Nephron progenitor cell (in vitro differentiated cells): ENCODE measurements at regions not wholly inside any gene's neighbourhood (a gene's known extent, or its start where the extent isn't known, plus 50 kb on each side); places are given as distances from the start of the nearest gene placed in this dataset.
"Not testable (repeated sequence)": the region's sequence is repeated elsewhere in the genome, so short reads cannot be mapped to it uniquely, and the experiment has no call there.

Experiments used
- DNase-seq: peaks from one replicate; pipeline ENCODE4 v3.0.0; 2021
- H3K27ac Mint-ChIP-seq: 2 replicates; pipeline ENCODE4 v1.8.0; 2021; ENCODE audit warnings: mild to moderate bottlenecking, moderate library complexity, mixed read lengths
- H3K27me3 Mint-ChIP-seq: 2 replicates; pipeline ENCODE4 v1.8.0; 2021; ENCODE audit warnings: mild to moderate bottlenecking, low read depth, mixed read lengths; ENCODE audit not compliant: poor library complexity
- H3K36me3 Mint-ChIP-seq: 2 replicates; pipeline ENCODE4 v1.8.0; 2021; ENCODE audit warnings: low read depth, mixed read lengths
- H3K4me1 Mint-ChIP-seq: 2 replicates; pipeline ENCODE4 v1.8.0; 2021; ENCODE audit warnings: mixed read lengths
- H3K4me3 Mint-ChIP-seq: 2 replicates; pipeline ENCODE4 v1.8.0; 2021; ENCODE audit warnings: mild to moderate bottlenecking, moderate library complexity, mixed read lengths
- H3K9me3 Mint-ChIP-seq: 2 replicates; pipeline ENCODE4 v1.8.0; 2021; ENCODE audit warnings: mild to moderate bottlenecking, moderate library complexity, mixed read lengths
- TF ChIP-seq, protein P1 (sequence below): fragments of 200-600 bp; sonication (generic); IDR thresholded peaks from 2 replicates; pipeline ENCODE4 v1.5.0; 2021; ENCODE audit warnings: antibody characterized with exemption

DNA sequence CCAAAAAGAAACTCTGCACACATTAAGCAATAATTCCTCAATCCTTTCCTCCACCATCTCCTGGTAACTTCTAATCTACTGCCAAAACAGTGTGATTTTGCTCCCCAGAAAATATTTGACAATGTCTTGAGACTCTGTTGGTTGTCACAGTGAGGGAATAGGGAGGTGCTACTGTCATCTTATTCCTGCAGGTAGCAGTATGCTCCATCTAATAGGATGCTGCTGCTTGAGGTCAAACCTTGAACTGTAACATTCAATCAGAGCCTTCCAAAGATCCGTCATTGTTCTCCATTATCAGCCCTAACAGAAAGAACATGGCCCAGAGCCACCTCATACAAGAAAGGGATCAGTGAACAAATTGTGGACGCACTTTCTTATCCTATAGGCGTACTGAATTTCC, 514.7 kb upstream of the GRIN3A start:
- Mint-ChIP-seq H3K9me3 (no peaks in the 10 kb centered on the region), H3K27me3 (no peaks in the 10 kb centered on the region), H3K27ac (no peak overlapping the region), H3K4me3 (no peak overlapping the region), H3K4me1 (no peaks in the 10 kb centered on the region), H3K36me3 (no peaks in the 10 kb centered on the region)
- TF ChIP-seq, protein P1, sequence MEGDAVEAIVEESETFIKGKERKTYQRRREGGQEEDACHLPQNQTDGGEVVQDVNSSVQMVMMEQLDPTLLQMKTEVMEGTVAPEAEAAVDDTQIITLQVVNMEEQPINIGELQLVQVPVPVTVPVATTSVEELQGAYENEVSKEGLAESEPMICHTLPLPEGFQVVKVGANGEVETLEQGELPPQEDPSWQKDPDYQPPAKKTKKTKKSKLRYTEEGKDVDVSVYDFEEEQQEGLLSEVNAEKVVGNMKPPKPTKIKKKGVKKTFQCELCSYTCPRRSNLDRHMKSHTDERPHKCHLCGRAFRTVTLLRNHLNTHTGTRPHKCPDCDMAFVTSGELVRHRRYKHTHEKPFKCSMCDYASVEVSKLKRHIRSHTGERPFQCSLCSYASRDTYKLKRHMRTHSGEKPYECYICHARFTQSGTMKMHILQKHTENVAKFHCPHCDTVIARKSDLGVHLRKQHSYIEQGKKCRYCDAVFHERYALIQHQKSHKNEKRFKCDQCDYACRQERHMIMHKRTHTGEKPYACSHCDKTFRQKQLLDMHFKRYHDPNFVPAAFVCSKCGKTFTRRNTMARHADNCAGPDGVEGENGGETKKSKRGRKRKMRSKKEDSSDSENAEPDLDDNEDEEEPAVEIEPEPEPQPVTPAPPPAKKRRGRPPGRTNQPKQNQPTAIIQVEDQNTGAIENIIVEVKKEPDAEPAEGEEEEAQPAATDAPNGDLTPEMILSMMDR = no peak
- no peak for DNase-seq

DNA sequence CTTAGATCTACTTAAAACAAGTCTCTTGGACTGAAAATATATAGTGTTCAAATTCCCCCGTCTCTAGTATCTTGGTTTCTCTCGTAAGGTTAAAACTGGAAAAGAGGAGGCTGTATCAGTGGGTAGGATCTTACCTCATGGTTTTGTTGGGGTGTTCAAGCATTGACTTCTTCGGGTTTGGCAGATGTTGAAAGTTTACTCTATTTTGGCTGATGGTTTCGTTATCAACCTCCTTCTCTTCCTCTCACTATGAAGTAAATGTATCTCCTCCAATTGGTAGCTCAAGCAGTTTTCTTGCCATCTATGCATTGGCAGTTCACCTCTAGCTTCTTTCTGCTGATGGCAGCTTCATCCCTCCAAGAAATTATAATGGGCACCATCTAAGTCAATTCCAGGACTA, 506.5 kb upstream of the GRIN3A start:
- peaks cover 14% of the 10 kb centered on the region for H3K4me1 Mint-ChIP-seq
- H3K9me3 Mint-ChIP-seq = no peaks in the 10 kb centered on the region
- TF ChIP-seq, protein P1 = no peak
- no peaks in the 10 kb centered on the region for H3K36me3 Mint-ChIP-seq
- H3K27ac Mint-ChIP-seq = no peak overlapping the region
- no peak overlapping the region for H3K4me3 Mint-ChIP-seq
- peaks cover 3% of the 10 kb centered on the region for H3K27me3 Mint-ChIP-seq
- DNase-seq = no peak

DNA sequence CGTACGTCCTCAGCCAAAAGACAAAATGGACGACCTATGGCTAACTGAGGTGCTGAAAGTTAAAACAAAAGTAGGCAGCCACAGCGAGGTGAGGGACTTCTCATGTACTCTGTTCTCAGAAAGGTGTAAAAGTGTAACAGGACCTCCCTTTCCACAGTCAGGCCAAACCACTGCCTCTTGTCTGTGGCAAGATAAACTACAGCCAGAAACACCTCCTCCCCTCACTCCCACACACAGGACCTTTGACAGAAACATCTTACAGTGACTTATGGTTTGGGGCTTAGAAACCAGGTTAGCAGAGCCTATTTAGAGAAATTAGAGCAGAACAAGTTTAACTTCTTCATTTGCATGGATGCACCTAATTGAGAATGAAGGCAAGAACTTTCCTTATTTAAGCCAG, 499.1 kb upstream of the GRIN3A start:
- peaks cover 22% of the 10 kb centered on the region for H3K4me1 Mint-ChIP-seq
- TF ChIP-seq, protein P1 = no peak
- peak; percentile 30 for DNase-seq
- H3K27ac Mint-ChIP-seq = peak overlapping the region; percentile 59
- peaks cover 4% of the 10 kb centered on the region for H3K9me3 Mint-ChIP-seq
- peaks cover 3% of the 10 kb centered on the region for H3K27me3 Mint-ChIP-seq
- H3K36me3 Mint-ChIP-seq = no peaks in the 10 kb centered on the region
- no peak overlapping the region for H3K4me3 Mint-ChIP-seq

DNA sequence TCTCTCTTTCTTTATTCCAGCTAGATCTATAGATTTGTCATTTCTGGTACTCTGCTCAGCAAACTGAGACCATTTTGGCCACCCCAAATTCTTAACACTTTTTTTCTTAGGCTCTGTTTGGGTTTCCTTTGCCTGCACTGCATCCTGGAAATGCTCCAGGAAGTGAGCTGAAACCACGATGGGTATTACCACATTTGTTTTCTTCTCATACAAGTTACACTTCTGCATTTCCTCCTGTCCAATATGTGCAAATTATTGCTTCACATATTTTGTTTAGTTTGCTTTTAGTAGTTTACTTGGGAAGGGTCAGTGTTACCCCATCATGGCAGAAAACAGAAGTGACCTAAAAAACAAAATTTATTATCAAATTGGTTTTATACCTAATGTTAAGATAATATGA, 498.6 kb upstream of the GRIN3A start:
- Mint-ChIP-seq H3K4me3 (no peak overlapping the region), H3K27me3 (peaks cover 3% of the 10 kb centered on the region), H3K4me1 (peaks cover 22% of the 10 kb centered on the region), H3K36me3 (no peaks in the 10 kb centered on the region), H3K9me3 (peaks cover 8% of the 10 kb centered on the region), H3K27ac (no peak overlapping the region)
- TF ChIP-seq, protein P1 = no peak
- no peak for DNase-seq

DNA sequence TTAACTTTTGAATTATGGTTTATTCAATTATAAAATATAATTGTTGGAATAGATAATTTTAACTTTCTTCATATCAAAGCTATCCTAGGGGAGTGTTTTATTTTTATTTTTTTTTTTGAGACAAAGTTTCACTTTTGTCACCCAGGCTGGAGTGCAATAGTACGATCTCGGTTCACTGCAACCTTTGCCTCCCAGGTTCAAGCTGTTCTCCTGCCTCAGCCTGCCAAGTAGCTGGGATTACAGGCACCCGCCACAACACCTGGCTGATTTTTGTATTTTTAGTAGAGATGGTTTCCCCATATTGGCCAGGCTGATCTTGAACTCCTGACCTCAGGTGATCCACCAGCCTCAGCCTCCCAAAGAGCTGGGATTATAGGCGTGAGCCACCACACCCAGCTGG, 489.0 kb upstream of the GRIN3A start:
- not testable (repeated sequence) for H3K27ac Mint-ChIP-seq, DNase-seq, H3K4me3 Mint-ChIP-seq, H3K36me3 Mint-ChIP-seq, H3K27me3 Mint-ChIP-seq
- peaks cover 16% of the 10 kb centered on the region for H3K4me1 Mint-ChIP-seq
- H3K9me3 Mint-ChIP-seq = peaks cover 14% of the 10 kb centered on the region

DNA sequence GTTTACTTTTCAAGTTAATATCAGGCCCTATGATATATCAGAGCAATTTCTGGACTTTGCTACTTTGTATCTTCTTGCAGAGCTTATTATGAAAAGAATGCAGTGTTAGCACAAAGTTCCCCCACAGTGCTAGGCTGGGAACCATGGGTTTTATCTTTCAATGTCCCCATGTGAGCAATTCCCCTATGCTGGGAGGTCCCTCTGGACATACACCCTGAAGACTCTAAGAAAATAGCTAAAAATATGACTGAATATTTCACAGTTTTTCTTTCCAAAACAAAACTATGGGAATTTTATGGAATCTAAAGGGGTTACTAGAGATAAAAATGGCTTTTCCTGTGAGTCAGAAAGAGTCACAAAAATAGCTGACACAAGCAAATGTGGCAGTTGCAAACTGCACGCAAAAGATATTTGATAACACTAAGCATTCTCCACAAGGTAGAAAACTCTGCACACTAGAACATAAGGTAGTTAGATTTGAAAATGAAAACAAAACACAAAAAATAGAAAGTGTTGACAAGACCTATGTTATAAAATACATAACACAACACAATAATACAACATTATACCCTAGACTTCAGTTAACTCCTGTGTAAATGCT, 487.5 kb upstream of the GRIN3A start:
- no peak for DNase-seq
- Mint-ChIP-seq H3K4me1 (peaks cover 16% of the 10 kb centered on the region), H3K36me3 (peaks cover 5% of the 10 kb centered on the region), H3K27ac (no peak overlapping the region), H3K4me3 (no peak overlapping the region), H3K9me3 (peaks cover 11% of the 10 kb centered on the region), H3K27me3 (no peaks in the 10 kb centered on the region)
- TF ChIP-seq, protein P1 = no peak

DNA sequence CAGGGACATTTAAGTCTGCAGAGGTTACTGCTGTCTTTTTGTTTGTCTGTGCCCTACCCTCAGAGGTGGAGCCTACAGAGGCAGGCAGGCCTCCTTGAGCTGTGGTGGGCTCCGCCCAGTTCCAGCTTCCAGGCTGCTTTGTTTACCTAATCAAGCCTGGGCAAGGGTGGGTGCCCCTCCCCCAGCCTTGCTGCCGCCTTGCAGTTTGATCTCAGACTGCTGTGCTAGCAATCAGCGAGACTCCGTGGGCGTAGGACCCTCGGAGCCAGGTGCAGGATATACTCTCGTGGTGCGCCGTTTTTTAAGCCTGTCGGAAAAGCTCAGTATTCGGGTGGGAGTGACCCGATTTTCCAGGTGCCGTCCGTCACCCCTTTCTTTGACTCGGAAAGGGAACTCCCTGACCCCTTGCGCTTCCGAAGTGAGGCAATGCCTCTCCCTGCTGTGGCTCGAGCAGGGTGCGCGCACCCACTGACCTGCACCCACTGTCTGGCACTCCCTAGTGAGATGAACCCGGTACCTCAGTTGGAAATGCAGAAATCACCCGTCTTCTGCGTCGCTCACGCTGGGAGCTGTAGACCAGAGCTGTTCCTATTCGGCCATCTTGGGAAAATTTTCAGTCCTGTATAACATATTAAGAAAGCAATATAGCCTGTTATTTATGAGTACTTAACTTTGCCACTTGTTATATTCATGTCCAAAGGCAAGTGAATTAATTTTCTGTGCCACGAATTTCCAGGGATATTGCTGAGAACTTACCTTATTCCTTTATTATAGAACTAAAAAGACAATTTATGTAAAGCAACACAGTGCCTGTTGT, 485.1 kb upstream of the GRIN3A start:
- H3K4me1 Mint-ChIP-seq = peaks cover 16% of the 10 kb centered on the region
- peak overlapping the region; percentile 92 for H3K4me3 Mint-ChIP-seq
- not testable (repeated sequence) for H3K27me3 Mint-ChIP-seq, H3K36me3 Mint-ChIP-seq
- peaks cover 11% of the 10 kb centered on the region for H3K9me3 Mint-ChIP-seq
- DNase-seq = peak; percentile 48
- peak overlapping the region; percentile 97 for H3K27ac Mint-ChIP-seq
